Effector CD8-positive, alpha-beta T cell (primary cell): ENCODE measurements at regions not wholly inside any gene's neighbourhood (a gene's known extent, or its start where the extent isn't known, plus 50 kb on each side); places are given as distances from the start of the nearest gene placed in this dataset.

Source experiments
- DNase-seq: peaks from one replicate; lab custom pipeline; 2025; lab: John Stamatoyannopoulos, UW

GRCh38 chr1:58862728-58863385, 79.0 kb upstream of the JUN start:
- DNase-seq, result no peak

- DNase-seq, result no peak
Observed at GRCh38 chr1:58864654-58865053, 80.8 kb upstream of the JUN start.

- DNase-seq, result no peak
Observed at GRCh38 chr1:58866578-58866977, 82.7 kb upstream of the JUN start.

- no peak for DNase-seq
Observed at GRCh38 chr1:58869638-58870297, 85.9 kb upstream of the JUN start.

- DNase-seq, result no peak
Observed at GRCh38 chr1:58870298-58870676, 86.4 kb upstream of the JUN start.

GRCh38 chr1:58874342-58874741, 90.5 kb upstream of the JUN start:
- no peak for DNase-seq

- no peak for DNase-seq
Observed at GRCh38 chr1:58874757-58875755, 91.2 kb upstream of the JUN start.

GRCh38 chr1:58879464-58879863, 95.6 kb upstream of the JUN start:
- DNase-seq, result no peak

- DNase-seq, result no peak
Observed at GRCh38 chr1:58880592-58880991, 96.7 kb upstream of the JUN start.

- no peak for DNase-seq
Observed at GRCh38 chr1:58881471-58881994, 97.7 kb upstream of the JUN start.

- no peak for DNase-seq
Observed at GRCh38 chr1:58882322-58882948, 98.6 kb upstream of the JUN start.

- DNase-seq, result no peak
Observed at GRCh38 chr1:58883037-58883887, 99.4 kb upstream of the JUN start.

GRCh38 chr1:58883888-58884482, 100.1 kb upstream of the JUN start:
- DNase-seq, result no peak

GRCh38 chr1:58884706-58885661, 101.1 kb upstream of the JUN start:
- DNase-seq, result no peak

- DNase-seq, result no peak
Observed at GRCh38 chr1:58885998-58886397, 102.2 kb upstream of the JUN start.

GRCh38 chr1:58886611-58887010, 102.8 kb upstream of the JUN start:
- DNase-seq, result no peak

GRCh38 chr1:58887059-58887458, 103.2 kb upstream of the JUN start:
- no peak for DNase-seq

GRCh38 chr1:58888833-58889232, 105.0 kb upstream of the JUN start:
- DNase-seq, result no peak

GRCh38 chr1:58890113-58890512, 106.3 kb upstream of the JUN start:
- no peak for DNase-seq
